CD14-positive monocyte (primary cell): ENCODE measurements at regions not wholly inside any gene's neighbourhood (a gene's known extent, or its start where the extent isn't known, plus 50 kb on each side); places are given as distances from the start of the nearest gene placed in this dataset.

Experiments
- DNase-seq, 3 donors: peaks; one replicate each; pipeline ENCODE4 v3.0.0-alpha.2; 2011 to 2022
- H2AFZ ChIP-seq: 2 replicates; pipeline ENCODE4 v1.6.0; 2012; ENCODE audit warnings: mild to moderate bottlenecking, low read depth, low read length, inconsistent platforms; ENCODE audit not compliant: insufficient read depth, poor library complexity, severe bottlenecking
- H3K27ac ChIP-seq, 2 donors: 1 replicate in 1 of 2; 2 replicates in 1 of 2; pipeline ENCODE4 v1.5.1; 2012 to 2013; ENCODE audit warnings: low read length in 2 of 2, control low read depth in 1 of 2, inconsistent platforms in 1 of 2, low read depth in 1 of 2, mild to moderate bottlenecking in 1 of 2
- H3K27me3 ChIP-seq, 2 donors: one replicate each; pipeline versions ENCODE4 v1.6.0 to v1.6.1; 2011 to 2013; ENCODE audit warnings: low read length in 2 of 2; ENCODE audit not compliant: control insufficient read depth in 2 of 2, insufficient read depth in 2 of 2
- H3K36me3 ChIP-seq, 2 donors: replicated peaks in 1 of 2; 1 replicate in 1 of 2; 2 replicates in 1 of 2; pipeline versions ENCODE4 v1.5.1 to v1.6.1; 2012 to 2013; ENCODE audit warnings: low read length in 2 of 2, control low read depth in 1 of 2, inconsistent platforms in 1 of 2, mild to moderate bottlenecking in 1 of 2; ENCODE audit not compliant: insufficient read depth in 2 of 2, control insufficient read depth in 1 of 2
- H3K4me1 ChIP-seq, 2 donors: 1 replicate in 1 of 2; 2 replicates in 1 of 2; pipeline versions ENCODE4 v1.5.1 to v1.6.1; 2012 to 2013; ENCODE audit warnings: low read length in 2 of 2, control low read depth in 1 of 2, inconsistent platforms in 1 of 2, mild to moderate bottlenecking in 1 of 2, moderate library complexity in 1 of 2; ENCODE audit not compliant: insufficient read depth in 2 of 2, control insufficient read depth in 1 of 2
- H3K4me2 ChIP-seq: replicated peaks from 2 replicates; pipeline ENCODE3; 2012; ENCODE audit warnings: low read length, moderate library complexity, mild to moderate bottlenecking; ENCODE audit not compliant: poor library complexity, severe bottlenecking; ENCODE audit errors: extremely low read depth
- H3K4me3 ChIP-seq, 3 experiments: fragments of 200-600 bp in 1 of 3; sonication (generic) in 1 of 3; replicated peaks in 1 of 3; 1 replicate in 2 of 3; 2 replicates in 1 of 3; pipeline ENCODE4 v1.5.1; 2011 to 2013; ENCODE audit warnings: low read length in 3 of 3, mild to moderate bottlenecking in 3 of 3, control low read depth in 2 of 3, low read depth in 2 of 3, inconsistent platforms in 1 of 3, moderate library complexity in 1 of 3
- H3K79me2 ChIP-seq: 2 replicates; pipeline ENCODE4 v1.6.0; 2012; ENCODE audit warnings: mild to moderate bottlenecking, control low read depth, inconsistent platforms, low read length, moderate library complexity; ENCODE audit not compliant: insufficient read depth
- H3K9ac ChIP-seq: 2 replicates; pipeline ENCODE4 v1.6.0; 2017; ENCODE audit warnings: low read length, mild to moderate bottlenecking; ENCODE audit not compliant: insufficient read depth, poor library complexity, severe bottlenecking
- H3K9me3 ChIP-seq, 2 donors: replicated peaks in 1 of 2; 1 replicate in 1 of 2; 2 replicates in 1 of 2; pipeline versions ENCODE4 v1.5.1 to v1.6.1; 2012 to 2013; ENCODE audit warnings: low read length in 2 of 2, control low read depth in 1 of 2; ENCODE audit not compliant: control insufficient read depth in 1 of 2, insufficient read depth in 1 of 2
- H4K20me1 ChIP-seq: 2 replicates; pipeline ENCODE4 v1.6.0; 2012; ENCODE audit warnings: mild to moderate bottlenecking, low read length, control low read depth, moderate library complexity; ENCODE audit not compliant: insufficient read depth
- H3K27ac Mint-ChIP-seq, 7 donors: one replicate each; pipeline ENCODE4 v1.8.0; 2020; ENCODE audit warnings: mild to moderate bottlenecking in 7 of 7, mixed read lengths in 7 of 7, moderate library complexity in 6 of 7, inconsistent platforms in 2 of 7
- H3K27me3 Mint-ChIP-seq, 3 donors: one replicate each; pipeline ENCODE4 v1.8.0; 2021 to 2022; ENCODE audit warnings: low read depth in 3 of 3, mild to moderate bottlenecking in 3 of 3, mixed read lengths in 3 of 3, moderate library complexity in 3 of 3, inconsistent platforms in 1 of 3
- H3K36me3 Mint-ChIP-seq, 2 donors: one replicate each; pipeline ENCODE4 v1.8.0; 2020; ENCODE audit warnings: mixed read lengths in 2 of 2, inconsistent platforms in 1 of 2, mild to moderate bottlenecking in 1 of 2
- H3K4me1 Mint-ChIP-seq: one replicate; pipeline ENCODE4 v1.8.0; 2020; ENCODE audit warnings: mild to moderate bottlenecking, mixed read lengths
- H3K4me3 Mint-ChIP-seq, 2 donors: one replicate each; pipeline ENCODE4 v1.8.0; 2020; ENCODE audit warnings: mild to moderate bottlenecking in 2 of 2, mixed read lengths in 2 of 2, moderate library complexity in 1 of 2
- H3K9me3 Mint-ChIP-seq, 7 donors: one replicate each; pipeline ENCODE4 v1.8.0; 2020 to 2022; ENCODE audit warnings: mixed read lengths in 7 of 7, mild to moderate bottlenecking in 6 of 7, moderate library complexity in 6 of 7, inconsistent platforms in 2 of 7
- CTCF ChIP-seq: fragments of 200-600 bp; IDR thresholded peaks from one replicate; pipeline ENCODE4 v1.8.0; 2022; ENCODE audit warnings: antibody characterized with exemption, mild to moderate bottlenecking
- WGBS: methylation state at CpG from one replicate; pipeline ENCODE4 v1.1.5; 2013; ENCODE audit warnings: missing lambda C conversion rate; ENCODE audit not compliant: insufficient coverage; 5-methylcytosine and 5-hydroxymethylcytosine counted together
- intact Hi-C, 2 donors: fragments of 100-400 bp; cut with micrococcal nuclease; formaldehyde crosslinking; loops; one replicate each; pipeline versions ENCODE4 v1.15.0 to v1.15.1; 2023

GRCh38 chr6:113142671-113143174 is 714.4 kb upstream of the MARCKS start:
- H2AFZ ChIP-seq = no peak overlapping the region
- no peak overlapping the region for H3K4me3 ChIP-seq
- H3K27me3 Mint-ChIP-seq = peaks cover 0 to 1% (median 0%) of the 10 kb centered on the region in 3 donors
- TF ChIP-seq CTCF = no peak
- no peak overlapping the region for H3K27ac Mint-ChIP-seq
- no peaks in the 10 kb centered on the region for H3K36me3 Mint-ChIP-seq
- intact Hi-C loops = no loop called here
- no peak overlapping the region for H3K9ac ChIP-seq
- H3K4me2 ChIP-seq = no peak overlapping the region
- H3K27ac ChIP-seq = no peak overlapping the region
- no peaks in the 10 kb centered on the region for H3K27me3 ChIP-seq
- no peak for DNase-seq
- no peak overlapping the region for H3K4me3 Mint-ChIP-seq
- no peaks in the 10 kb centered on the region for H3K4me1 ChIP-seq
- H3K9me3 ChIP-seq = no peaks in the 10 kb centered on the region
- WGBS = 100% methylated on average over 1 of the region's 5 CpGs
- no peaks in the 10 kb centered on the region for H3K36me3 ChIP-seq
- H3K79me2 ChIP-seq = no peaks in the 10 kb centered on the region
- no peaks in the 10 kb centered on the region for H4K20me1 ChIP-seq
- H3K9me3 Mint-ChIP-seq = peaks cover 0 to 2% (median 0%) of the 10 kb centered on the region in 7 donors
- no peaks in the 10 kb centered on the region for H3K4me1 Mint-ChIP-seq

- no peaks in the 10 kb centered on the region for H3K36me3 ChIP-seq
- peaks cover 0 to 2% (median 0%) of the 10 kb centered on the region in 7 donors for H3K9me3 Mint-ChIP-seq
- WGBS = no CpG with 5 or more reads among the region's 3 CpGs
Measured at GRCh38 chr6:113143206-113143605, 713.9 kb upstream of the MARCKS start.

More at GRCh38 chr6:113143206-113143605, 713.9 kb upstream of the MARCKS start:
- H3K9me3 ChIP-seq = no peaks in the 10 kb centered on the region
- Mint-ChIP-seq H3K27ac (no peak overlapping the region), H3K4me1 (no peaks in the 10 kb centered on the region), H3K36me3 (no peaks in the 10 kb centered on the region), H3K4me3 (no peak overlapping the region), H3K27me3 (peaks cover 0 to 1% (median 0%) of the 10 kb centered on the region in 3 donors)
- no peaks in the 10 kb centered on the region for H3K79me2 ChIP-seq
- intact Hi-C loops = no loop called here
- no peak overlapping the region for H3K4me3 ChIP-seq
- no peaks in the 10 kb centered on the region for H3K27me3 ChIP-seq
- no peaks in the 10 kb centered on the region for H4K20me1 ChIP-seq
- no peak for TF ChIP-seq CTCF
- H3K9ac ChIP-seq = no peak overlapping the region
- DNase-seq = no peak
- no peak overlapping the region for H3K27ac ChIP-seq
- H2AFZ ChIP-seq = no peak overlapping the region
- no peak overlapping the region for H3K4me2 ChIP-seq
- H3K4me1 ChIP-seq = no peaks in the 10 kb centered on the region
